ENCODE measurements at regions not wholly inside any gene's neighbourhood (a gene's known extent, or its start where the extent isn't known, plus 50 kb on each side); places are given as distances from the start of the nearest gene placed in this dataset.

- no peak overlapping the region for H3K4me3 Mint-ChIP-seq
- 88% methylated on average over 5 of the region's 5 CpGs for WGBS (ENCODE audit: insufficient coverage)
Observed at GRCh38 chr2:2824588-2824987, 493.5 kb upstream of the MYT1L start.

GRCh38 chr2:2823061-2823753 lies 492.1 kb upstream of the MYT1L start:
- no peak overlapping the region for H3K4me3 Mint-ChIP-seq
- intact Hi-C loops (cut with micrococcal nuclease) = no loop called here
- WGBS (ENCODE audit: insufficient coverage) = 67% methylated on average over 3 of the region's 3 CpGs

More at GRCh38 chr2:2824588-2824987, 493.5 kb upstream of the MYT1L start:
- H3K4me1 Mint-ChIP-seq = no peaks in the 10 kb centered on the region
- H3K27ac ChIP-seq (ENCODE audit: low read length) = no peak overlapping the region
- ATAC-seq (no peak), DNase-seq (no peak)
- no peaks in the 10 kb centered on the region for H3K9me3 ChIP-seq (ENCODE audit: control insufficient read depth, insufficient read depth, low read length)
- H3K9me3 Mint-ChIP-seq = peaks cover 0 to 8% of the 10 kb centered on the region in 2 donors
- no peaks in the 10 kb centered on the region for H3K36me3 Mint-ChIP-seq
- no peaks in the 10 kb centered on the region for H3K27me3 Mint-ChIP-seq (ENCODE audit: low read depth in 2 of 2)
- no peak overlapping the region for H3K27ac Mint-ChIP-seq
- H3K4me3 ChIP-seq (ENCODE audit: low read length) = no peak overlapping the region
- intact Hi-C loops (cut with micrococcal nuclease) = no loop called here
- H3K36me3 ChIP-seq (ENCODE audit: control insufficient read depth, insufficient read depth, low read length) = no peaks in the 10 kb centered on the region
- TF ChIP-seq CTCF (IDR thresholded peaks at IDR 0.05) = no peak
- no peaks in the 10 kb centered on the region for H3K27me3 ChIP-seq (ENCODE audit: control insufficient read depth, insufficient read depth, low read length)
- H3K4me1 ChIP-seq (ENCODE audit: control insufficient read depth, insufficient read depth, low read length) = no peaks in the 10 kb centered on the region

GRCh38 chr2:2822143-2822542 lies 491.1 kb upstream of the MYT1L start:
- Histone ChIP-seq H3K4me3 (ENCODE audit: low read length) (no peak overlapping the region), H3K27me3 (ENCODE audit: control insufficient read depth, insufficient read depth, low read length) (no peaks in the 10 kb centered on the region), H3K9me3 (ENCODE audit: control insufficient read depth, insufficient read depth, low read length) (no peaks in the 10 kb centered on the region), H3K36me3 (ENCODE audit: control insufficient read depth, insufficient read depth, low read length) (no peaks in the 10 kb centered on the region), H3K27ac (ENCODE audit: low read length) (no peak overlapping the region), H3K4me1 (ENCODE audit: control insufficient read depth, insufficient read depth, low read length) (no peaks in the 10 kb centered on the region)
- DNase-seq (no peak), ATAC-seq (no peak)
- no peak for TF ChIP-seq CTCF (IDR thresholded peaks at IDR 0.05)
- intact Hi-C loops (cut with micrococcal nuclease) = no loop called here
- H3K9me3 Mint-ChIP-seq = peaks cover 3 to 8% of the 10 kb centered on the region in 2 donors
- H3K27ac Mint-ChIP-seq = no peak overlapping the region
- no peaks in the 10 kb centered on the region for H3K36me3 Mint-ChIP-seq
- no peak overlapping the region for H3K4me3 Mint-ChIP-seq
- WGBS (ENCODE audit: insufficient coverage) = 94% methylated on average over 1 of the region's 1 CpG
- H3K27me3 Mint-ChIP-seq (ENCODE audit: low read depth in 2 of 2) = peaks cover 0 to 2% of the 10 kb centered on the region in 2 donors
- H3K4me1 Mint-ChIP-seq = no peaks in the 10 kb centered on the region

More at GRCh38 chr2:2823061-2823753, 492.1 kb upstream of the MYT1L start:
- ATAC-seq = no peak
- peaks cover 2 to 8% of the 10 kb centered on the region in 2 donors for H3K9me3 Mint-ChIP-seq
- Histone ChIP-seq H3K27ac (ENCODE audit: low read length) (no peak overlapping the region), H3K4me3 (ENCODE audit: low read length) (no peak overlapping the region), H3K4me1 (ENCODE audit: control insufficient read depth, insufficient read depth, low read length) (no peaks in the 10 kb centered on the region), H3K27me3 (ENCODE audit: control insufficient read depth, insufficient read depth, low read length) (no peaks in the 10 kb centered on the region), H3K9me3 (ENCODE audit: control insufficient read depth, insufficient read depth, low read length) (no peaks in the 10 kb centered on the region), H3K36me3 (ENCODE audit: control insufficient read depth, insufficient read depth, low read length) (no peaks in the 10 kb centered on the region)
- no peak overlapping the region for H3K27ac Mint-ChIP-seq
- H3K4me1 Mint-ChIP-seq = no peaks in the 10 kb centered on the region
- no peaks in the 10 kb centered on the region for H3K36me3 Mint-ChIP-seq
- TF ChIP-seq CTCF (IDR thresholded peaks at IDR 0.05) = no peak
- DNase-seq = no peak
- peaks cover 0 to 2% of the 10 kb centered on the region in 2 donors for H3K27me3 Mint-ChIP-seq (ENCODE audit: low read depth in 2 of 2)

GRCh38 chr2:2812648-2813047 lies 481.6 kb upstream of the MYT1L start:
- peaks cover 0 to 2% of the 10 kb centered on the region in 2 donors for H3K27me3 Mint-ChIP-seq (ENCODE audit: low read depth in 2 of 2)
- Histone ChIP-seq H3K4me1 (ENCODE audit: control insufficient read depth, insufficient read depth, low read length) (no peaks in the 10 kb centered on the region), H3K27ac (ENCODE audit: low read length) (no peak overlapping the region), H3K27me3 (ENCODE audit: control insufficient read depth, insufficient read depth, low read length) (no peaks in the 10 kb centered on the region), H3K36me3 (ENCODE audit: control insufficient read depth, insufficient read depth, low read length) (no peaks in the 10 kb centered on the region), H3K4me3 (ENCODE audit: low read length) (no peak overlapping the region), H3K9me3 (ENCODE audit: control insufficient read depth, insufficient read depth, low read length) (peaks cover 6% of the 10 kb centered on the region)
- H3K4me3 Mint-ChIP-seq = no peak overlapping the region
- H3K27ac Mint-ChIP-seq = no peak overlapping the region
- ATAC-seq (no peak), DNase-seq (no peak)
- 84% methylated on average over 2 of the region's 2 CpGs for WGBS (ENCODE audit: insufficient coverage)
- H3K9me3 Mint-ChIP-seq = peaks cover 2 to 12% of the 10 kb centered on the region in 2 donors
- no peaks in the 10 kb centered on the region for H3K36me3 Mint-ChIP-seq
- H3K4me1 Mint-ChIP-seq = no peaks in the 10 kb centered on the region
- intact Hi-C loops (cut with micrococcal nuclease) = no loop called here
- no peak for TF ChIP-seq CTCF (IDR thresholded peaks at IDR 0.05)
